ENCODE measurements at regions not wholly inside any gene's neighbourhood (a gene's known extent, or its start where the extent isn't known, plus 50 kb on each side); places are given as distances from the start of the nearest gene placed in this dataset.

DNA sequence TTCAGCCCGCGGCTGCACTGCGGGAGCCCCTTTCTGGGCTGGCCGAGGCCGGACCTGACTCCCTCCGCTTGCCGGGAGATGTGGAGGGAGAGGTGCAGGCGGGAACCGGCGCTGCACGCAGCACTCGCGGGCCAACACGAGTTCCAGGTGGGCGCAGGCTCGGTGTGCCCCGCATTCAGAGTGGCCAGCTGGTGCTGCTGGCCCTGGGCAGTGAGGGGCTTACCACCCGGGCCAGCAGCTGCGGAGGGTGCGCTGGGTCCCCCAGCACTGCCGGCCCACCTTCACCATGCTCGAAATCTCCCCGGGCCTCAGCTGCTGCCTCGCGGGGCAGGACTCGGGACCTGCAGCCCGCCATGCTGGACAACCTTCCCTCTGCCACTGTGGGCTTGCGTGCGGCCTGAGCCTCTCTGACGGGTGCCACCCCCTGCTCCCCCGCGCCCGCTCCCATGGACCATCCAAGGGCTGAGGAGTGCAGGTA lies 733.5 kb upstream of the CCDC54 start:
- 97% methylated on average over 7 to 33 of the region's 33 CpGs for WGBS, 2 experiments (ENCODE audit: insufficient coverage in 1 of 2, insufficient read length in 1 of 2)
- Mint-ChIP-seq H3K9me3 (peaks cover 24% of the 10 kb centered on the region), H3K4me3 (no peak overlapping the region), H3K36me3 (ENCODE audit: low read depth) (peaks cover 9% of the 10 kb centered on the region), H3K27me3 (ENCODE audit: insufficient read depth) (peaks cover 3% of the 10 kb centered on the region), H3K4me1 (peaks cover 8% of the 10 kb centered on the region), H3K27ac (no peak overlapping the region)
- TF ChIP-seq, protein P1, sequence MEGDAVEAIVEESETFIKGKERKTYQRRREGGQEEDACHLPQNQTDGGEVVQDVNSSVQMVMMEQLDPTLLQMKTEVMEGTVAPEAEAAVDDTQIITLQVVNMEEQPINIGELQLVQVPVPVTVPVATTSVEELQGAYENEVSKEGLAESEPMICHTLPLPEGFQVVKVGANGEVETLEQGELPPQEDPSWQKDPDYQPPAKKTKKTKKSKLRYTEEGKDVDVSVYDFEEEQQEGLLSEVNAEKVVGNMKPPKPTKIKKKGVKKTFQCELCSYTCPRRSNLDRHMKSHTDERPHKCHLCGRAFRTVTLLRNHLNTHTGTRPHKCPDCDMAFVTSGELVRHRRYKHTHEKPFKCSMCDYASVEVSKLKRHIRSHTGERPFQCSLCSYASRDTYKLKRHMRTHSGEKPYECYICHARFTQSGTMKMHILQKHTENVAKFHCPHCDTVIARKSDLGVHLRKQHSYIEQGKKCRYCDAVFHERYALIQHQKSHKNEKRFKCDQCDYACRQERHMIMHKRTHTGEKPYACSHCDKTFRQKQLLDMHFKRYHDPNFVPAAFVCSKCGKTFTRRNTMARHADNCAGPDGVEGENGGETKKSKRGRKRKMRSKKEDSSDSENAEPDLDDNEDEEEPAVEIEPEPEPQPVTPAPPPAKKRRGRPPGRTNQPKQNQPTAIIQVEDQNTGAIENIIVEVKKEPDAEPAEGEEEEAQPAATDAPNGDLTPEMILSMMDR (conservative IDR thresholded peaks at IDR 0.05): no peak
- peaks cover 28% of the 10 kb centered on the region for H3K9me3 ChIP-seq (ENCODE audit: control insufficient read depth, low read length)
- no peaks in the 10 kb centered on the region for H3K27me3 ChIP-seq (ENCODE audit: control insufficient read depth, insufficient read depth, low read length, poor library complexity, severe bottlenecking)
- H3K36me3 ChIP-seq (ENCODE audit: control insufficient read depth, insufficient read depth, low read length): no peaks in the 10 kb centered on the region
- no peak overlapping the region for H3K27ac ChIP-seq (ENCODE audit: low read depth, low read length)
- no peak for DNase-seq
- no peaks in the 10 kb centered on the region for H3K4me1 ChIP-seq (ENCODE audit: control insufficient read depth, insufficient read depth, low read length)
- no peak overlapping the region for H3K9ac ChIP-seq (ENCODE audit: extremely low read depth, low read length, poor library complexity, severe bottlenecking)
- peak overlapping the region; percentile 9 for H3K4me3 ChIP-seq (ENCODE audit: low read length)

DNA sequence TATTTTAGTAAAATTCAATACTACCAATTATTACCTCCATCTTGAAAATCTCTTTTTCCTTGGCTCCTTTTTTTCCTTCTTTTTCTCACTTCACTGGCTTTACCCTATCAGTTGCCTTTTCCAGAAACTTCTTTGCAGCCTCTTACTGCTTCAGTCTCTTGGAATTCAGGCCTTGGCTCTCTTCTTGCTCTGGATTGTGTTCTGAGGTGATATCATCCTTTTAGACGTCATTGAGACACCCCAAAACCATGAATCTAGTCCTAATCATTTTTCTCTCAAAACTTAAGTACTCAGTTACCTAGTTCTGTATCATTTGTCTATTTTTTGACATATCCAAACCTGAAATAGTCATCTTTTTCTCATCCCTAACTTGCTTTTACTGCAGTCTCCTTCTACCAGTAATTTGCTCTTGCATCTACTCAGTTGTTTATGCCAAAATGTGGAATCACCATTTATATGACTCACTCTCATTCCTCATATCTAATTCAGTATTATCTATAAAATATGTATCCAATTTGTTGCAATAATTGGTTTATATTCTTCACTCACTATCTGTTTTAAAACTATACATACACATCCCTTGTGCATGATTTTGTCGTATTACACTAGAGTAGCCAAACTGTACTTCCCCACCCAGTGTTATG lies 703.2 kb upstream of the CCDC54 start:
- peaks cover 4% of the 10 kb centered on the region for H3K4me1 Mint-ChIP-seq

DNA sequence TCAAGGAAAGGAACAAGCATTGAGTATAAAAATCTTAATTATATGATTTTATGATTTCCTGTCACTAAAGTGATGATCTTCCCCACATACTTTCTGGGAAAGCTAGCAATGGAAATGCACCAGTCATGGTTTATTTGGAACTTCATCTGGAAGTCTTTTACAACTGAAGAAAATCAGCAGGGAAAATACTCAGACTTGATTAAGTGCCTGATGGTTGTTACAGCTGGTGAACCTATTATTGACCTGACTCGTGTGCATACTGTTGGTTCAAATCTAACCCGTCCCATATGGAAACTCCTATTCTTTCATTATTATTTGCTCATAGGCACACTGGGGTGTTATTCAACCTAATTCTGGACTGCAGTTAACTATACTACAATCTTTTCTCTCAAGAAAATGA lies 701.8 kb upstream of the CCDC54 start:
- H3K4me1 Mint-ChIP-seq: peaks cover 4% of the 10 kb centered on the region
- no peaks in the 10 kb centered on the region for H3K36me3 Mint-ChIP-seq (ENCODE audit: low read depth)

More for the DNA sequence above, 703.2 kb upstream of the CCDC54 start:
- Histone ChIP-seq H3K36me3 (ENCODE audit: control insufficient read depth, insufficient read depth, low read length) (no peaks in the 10 kb centered on the region), H3K27me3 (ENCODE audit: control insufficient read depth, insufficient read depth, low read length, poor library complexity, severe bottlenecking) (no peaks in the 10 kb centered on the region), H3K9ac (ENCODE audit: extremely low read depth, low read length, poor library complexity, severe bottlenecking) (no peak overlapping the region), H3K4me1 (ENCODE audit: control insufficient read depth, insufficient read depth, low read length) (no peaks in the 10 kb centered on the region), H3K4me3 (ENCODE audit: low read length) (no peak overlapping the region), H3K9me3 (ENCODE audit: control insufficient read depth, low read length) (no peaks in the 10 kb centered on the region), H3K27ac (ENCODE audit: low read depth, low read length) (no peak overlapping the region)
- TF ChIP-seq, protein P1 (conservative IDR thresholded peaks at IDR 0.05): no peak
- Mint-ChIP-seq H3K27ac (no peak overlapping the region), H3K36me3 (ENCODE audit: low read depth) (no peaks in the 10 kb centered on the region), H3K4me3 (no peak overlapping the region), H3K9me3 (no peaks in the 10 kb centered on the region), H3K27me3 (ENCODE audit: insufficient read depth) (no peaks in the 10 kb centered on the region)
- DNase-seq: no peak
- WGBS, 2 experiments (ENCODE audit: insufficient coverage in 1 of 2, insufficient read length in 1 of 2): 87% methylated on average over 2 of the region's 2 CpGs; no CpG with 5 or more reads in 1 of the 2 experiments

More for the DNA sequence above, 701.8 kb upstream of the CCDC54 start:
- Mint-ChIP-seq H3K9me3 (no peaks in the 10 kb centered on the region), H3K27me3 (ENCODE audit: insufficient read depth) (no peaks in the 10 kb centered on the region), H3K27ac (no peak overlapping the region), H3K4me3 (no peak overlapping the region)
- H3K9ac ChIP-seq (ENCODE audit: extremely low read depth, low read length, poor library complexity, severe bottlenecking): no peak overlapping the region
- H3K36me3 ChIP-seq (ENCODE audit: control insufficient read depth, insufficient read depth, low read length): no peaks in the 10 kb centered on the region
- WGBS, 2 experiments (ENCODE audit: insufficient coverage in 1 of 2, insufficient read length in 1 of 2): 87 to 100% methylated on average over 1 to 2 of the region's 2 CpGs
- H3K4me3 ChIP-seq (ENCODE audit: low read length): no peak overlapping the region
- no peaks in the 10 kb centered on the region for H3K27me3 ChIP-seq (ENCODE audit: control insufficient read depth, insufficient read depth, low read length, poor library complexity, severe bottlenecking)
- no peak for DNase-seq
- H3K9me3 ChIP-seq (ENCODE audit: control insufficient read depth, low read length): no peaks in the 10 kb centered on the region
- TF ChIP-seq, protein P1 (conservative IDR thresholded peaks at IDR 0.05): no peak
- no peak overlapping the region for H3K27ac ChIP-seq (ENCODE audit: low read depth, low read length)
- no peaks in the 10 kb centered on the region for H3K4me1 ChIP-seq (ENCODE audit: control insufficient read depth, insufficient read depth, low read length)

Measured in endodermal cell (in vitro differentiated cells).